MM.1S (cell line): ENCODE measurements at regions not wholly inside any gene's neighbourhood (a gene's known extent, or its start where the extent isn't known, plus 50 kb on each side); places are given as distances from the start of the nearest gene placed in this dataset.

ENCODE experiments used
- CTCF ChIP-seq: fragments of 300-600 bp; sonication (generic); IDR thresholded peaks from 2 replicates; pipeline ENCODE4 v1.5.1; 2016; ENCODE audit warnings: antibody characterized with exemption, low read length, mixed read lengths
- EZH2 ChIP-seq: fragments of 300-600 bp; sonication (generic); optimal IDR thresholded peaks from 2 replicates; pipeline ENCODE3; 2017; ENCODE audit warnings: low read depth, mild to moderate bottlenecking, antibody characterized with exemption, low read length, mixed read lengths

GRCh38 chr6:4336778-4337442 lies 201.5 kb upstream of the ECI2 start:
- no peak for TF ChIP-seq CTCF
- no peak for TF ChIP-seq EZH2
